Mononuclear cell (primary cell): ENCODE measurements at regions not wholly inside any gene's neighbourhood (a gene's known extent, or its start where the extent isn't known, plus 50 kb on each side); places are given as distances from the start of the nearest gene placed in this dataset.

Source experiments
- H3K27me3 ChIP-seq: 2 replicates; pipeline ENCODE4 v1.6.0; 2011; ENCODE audit warnings: low read length, control low read depth; ENCODE audit not compliant: insufficient read depth
- H3K4me1 ChIP-seq: 2 replicates; pipeline ENCODE4 v1.5.1; 2011; ENCODE audit warnings: mild to moderate bottlenecking, low read length, control low read depth; ENCODE audit not compliant: insufficient read depth
- H3K4me3 ChIP-seq: 2 replicates; pipeline ENCODE4 v1.5.1; 2011; ENCODE audit warnings: mild to moderate bottlenecking, low read length, moderate library complexity
- H3K9me3 ChIP-seq: 2 replicates; pipeline ENCODE4 v1.5.1; 2011; ENCODE audit warnings: low read depth, mild to moderate bottlenecking, control low read depth, low read length

DNA sequence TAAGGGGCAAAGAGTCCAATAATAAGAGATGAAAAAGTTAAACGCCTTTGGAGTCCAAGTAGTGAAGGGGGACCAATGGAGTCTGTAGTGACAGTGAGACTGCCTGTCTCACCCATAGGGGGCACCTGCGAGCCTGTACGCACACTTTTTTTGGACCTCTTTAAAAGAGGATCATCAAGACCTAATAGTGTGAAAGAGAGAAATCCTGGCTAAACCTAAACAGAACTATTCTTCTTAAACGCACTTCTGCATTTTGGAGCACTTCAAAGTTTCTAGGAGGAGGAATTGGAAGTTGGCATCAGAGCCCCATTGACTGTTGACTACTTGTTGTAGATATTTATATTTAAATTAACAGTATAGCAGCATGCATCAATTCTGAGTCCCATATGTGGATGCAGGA lies 636.1 kb upstream of the KLF4 start:
- Histone ChIP-seq H3K27me3 (no peaks in the 10 kb centered on the region), H3K4me1 (no peaks in the 10 kb centered on the region), H3K9me3 (no peaks in the 10 kb centered on the region), H3K4me3 (no peak overlapping the region)

DNA sequence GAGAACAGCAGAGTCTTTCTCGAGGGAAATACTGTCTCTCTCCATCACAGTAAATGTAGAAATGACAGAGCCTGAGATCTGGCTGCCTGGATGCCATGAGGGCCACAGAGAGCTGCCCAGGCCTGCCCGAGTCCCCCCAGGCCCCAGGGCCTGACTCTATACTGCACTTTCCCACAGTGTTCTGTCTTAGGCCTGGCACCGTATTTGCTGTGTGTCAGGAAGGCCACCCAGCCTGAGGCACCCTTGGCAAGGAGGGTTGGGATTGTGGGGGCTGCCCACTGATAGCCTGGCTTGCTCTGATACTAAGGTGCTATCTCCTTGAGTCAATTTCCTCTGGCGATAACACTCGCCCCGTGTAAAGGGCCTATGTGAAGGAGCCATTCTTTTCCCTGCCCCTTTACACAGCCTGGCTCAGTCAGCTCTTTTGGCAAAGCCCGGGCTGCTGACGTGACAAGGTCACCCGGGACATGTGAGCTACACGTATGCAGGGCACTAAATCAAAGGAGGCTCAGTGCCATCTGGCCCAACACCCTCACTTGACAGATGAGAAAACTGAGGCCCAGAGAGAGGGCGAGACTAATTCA lies 630.1 kb upstream of the KLF4 start:
- Histone ChIP-seq H3K4me1 (no peaks in the 10 kb centered on the region), H3K27me3 (no peaks in the 10 kb centered on the region), H3K9me3 (no peaks in the 10 kb centered on the region), H3K4me3 (no peak overlapping the region)

DNA sequence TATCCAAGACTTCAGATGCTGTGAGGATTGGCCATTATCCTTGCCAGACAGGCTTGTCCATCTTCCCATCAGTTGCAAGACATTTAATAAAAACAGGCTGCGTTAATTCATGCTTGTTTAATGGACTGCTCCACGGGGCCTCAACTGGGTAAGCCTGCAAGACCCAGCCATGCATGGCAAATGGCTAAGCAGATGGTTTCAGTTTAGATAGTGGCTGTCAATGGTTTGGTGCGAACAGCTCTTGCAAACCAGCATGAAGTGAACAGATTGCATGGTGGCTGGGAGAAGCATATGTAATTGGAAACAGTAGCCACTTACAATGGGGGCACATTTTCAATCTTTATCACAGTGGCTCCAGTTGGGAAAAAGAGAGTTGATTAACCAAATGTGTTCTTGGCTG lies 628.2 kb upstream of the KLF4 start:
- H3K27me3 ChIP-seq: no peaks in the 10 kb centered on the region
- H3K9me3 ChIP-seq: no peaks in the 10 kb centered on the region
- H3K4me1 ChIP-seq: peaks cover 9% of the 10 kb centered on the region
- no peak overlapping the region for H3K4me3 ChIP-seq

DNA sequence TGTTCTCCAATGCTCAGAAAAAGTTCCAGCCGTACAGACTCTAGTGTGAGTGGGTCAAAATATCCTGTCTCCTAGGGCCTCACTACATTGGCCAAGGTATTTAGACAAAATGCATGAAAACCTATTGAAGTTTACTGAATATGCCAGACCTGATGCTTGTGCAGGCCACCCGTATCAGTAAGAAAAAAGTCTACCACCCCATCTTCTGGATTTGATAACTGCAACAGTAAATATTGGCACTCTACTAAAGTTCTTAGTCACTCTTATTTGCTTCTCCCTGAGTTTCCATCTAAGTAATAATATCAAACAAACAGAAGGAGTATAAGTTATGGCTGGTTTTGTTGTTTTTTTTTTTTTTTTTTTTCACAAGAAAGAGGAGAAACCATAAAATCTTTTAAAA lies 627.7 kb upstream of the KLF4 start:
- Histone ChIP-seq H3K4me1 (peaks cover 9% of the 10 kb centered on the region), H3K4me3 (no peak overlapping the region), H3K27me3 (no peaks in the 10 kb centered on the region), H3K9me3 (no peaks in the 10 kb centered on the region)

DNA sequence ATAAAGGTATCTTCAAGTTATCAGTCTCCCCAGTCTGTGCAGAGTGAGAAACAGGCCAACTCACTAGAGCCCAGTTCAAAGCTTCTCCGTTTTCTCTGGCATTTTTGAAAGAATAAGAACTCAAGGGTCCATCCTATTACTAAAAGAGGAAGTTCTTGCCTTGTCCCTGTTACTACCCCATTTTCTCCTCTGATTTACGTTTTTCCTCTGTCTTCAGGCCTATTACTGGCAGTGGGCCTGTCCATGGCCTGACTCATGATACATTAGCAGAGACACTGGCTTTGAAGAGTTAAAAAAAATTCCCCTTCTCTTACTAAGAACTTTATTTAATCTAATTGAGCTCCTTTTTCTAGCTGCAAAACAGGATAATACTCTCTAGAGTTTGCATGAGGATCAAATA lies 624.0 kb upstream of the KLF4 start:
- H3K9me3 ChIP-seq: no peaks in the 10 kb centered on the region
- H3K4me1 ChIP-seq: peaks cover 9% of the 10 kb centered on the region
- H3K27me3 ChIP-seq: no peaks in the 10 kb centered on the region
- no peak overlapping the region for H3K4me3 ChIP-seq

DNA sequence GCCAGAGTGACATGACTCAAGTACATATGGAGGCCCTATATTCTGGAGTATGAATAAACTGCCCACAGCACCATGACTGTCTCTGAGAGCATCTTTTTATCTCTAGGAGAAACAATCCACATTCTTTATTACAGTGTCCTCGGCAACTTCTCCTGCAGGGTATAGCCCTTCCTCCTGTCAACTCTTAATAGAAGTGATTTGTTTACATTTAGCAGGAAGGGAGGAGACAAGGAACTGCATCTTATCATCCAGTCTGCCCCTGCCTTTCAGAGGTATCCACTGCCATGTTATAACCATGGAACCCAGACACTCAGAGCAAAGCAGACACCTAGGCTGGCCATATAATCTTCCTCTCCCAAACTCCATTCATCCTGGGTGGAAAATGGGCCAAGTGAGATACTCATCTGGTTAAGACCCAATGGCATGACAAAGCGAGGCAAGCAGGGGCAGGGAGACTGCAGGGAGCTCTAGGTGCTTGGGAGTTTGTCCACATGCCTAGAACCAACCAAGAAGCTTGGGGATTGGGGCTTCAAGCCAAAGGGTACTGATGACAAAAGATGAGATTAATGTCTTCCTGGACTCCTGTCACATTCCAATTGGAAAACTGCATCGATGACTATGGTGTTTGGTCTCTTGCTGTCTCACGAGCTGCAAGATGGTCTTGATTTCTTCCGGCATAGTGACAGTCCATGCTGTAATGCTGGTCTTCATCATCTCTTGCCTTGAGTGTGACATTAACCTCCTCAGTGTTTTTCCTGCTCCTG lies 620.5 kb upstream of the KLF4 start:
- H3K9me3 ChIP-seq: no peaks in the 10 kb centered on the region
- no peaks in the 10 kb centered on the region for H3K27me3 ChIP-seq
- H3K4me3 ChIP-seq: no peak overlapping the region
- H3K4me1 ChIP-seq: peaks cover 9% of the 10 kb centered on the region

DNA sequence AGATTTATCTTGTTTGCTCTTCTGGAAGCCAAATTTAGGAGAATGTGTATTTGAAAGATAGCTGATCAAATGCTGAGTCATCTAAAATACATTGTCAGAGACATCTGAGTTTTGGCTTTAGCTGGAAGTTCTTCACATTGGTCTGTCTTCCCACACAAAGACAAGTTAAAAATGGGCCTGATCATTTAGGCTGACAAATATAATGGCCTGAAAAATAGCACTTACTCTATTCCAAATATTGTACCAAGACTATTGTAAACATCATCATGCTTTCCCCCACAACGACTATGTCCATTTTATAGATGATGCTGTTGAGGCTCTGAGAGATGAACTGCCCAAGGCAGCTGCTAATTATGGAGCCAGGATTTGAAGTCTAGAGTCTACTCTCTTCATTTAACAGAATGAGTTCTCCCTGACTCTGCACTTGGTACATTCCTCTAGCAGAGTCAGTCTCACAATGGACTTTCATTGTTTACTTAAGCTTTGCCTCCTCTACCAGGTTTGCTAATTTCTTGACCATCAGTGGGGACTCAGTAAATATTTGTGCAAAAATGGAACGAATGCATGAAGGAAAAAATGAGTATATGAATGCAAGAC lies 619.4 kb upstream of the KLF4 start:
- Histone ChIP-seq H3K27me3 (no peaks in the 10 kb centered on the region), H3K4me1 (peaks cover 8% of the 10 kb centered on the region), H3K4me3 (no peak overlapping the region), H3K9me3 (no peaks in the 10 kb centered on the region)

DNA sequence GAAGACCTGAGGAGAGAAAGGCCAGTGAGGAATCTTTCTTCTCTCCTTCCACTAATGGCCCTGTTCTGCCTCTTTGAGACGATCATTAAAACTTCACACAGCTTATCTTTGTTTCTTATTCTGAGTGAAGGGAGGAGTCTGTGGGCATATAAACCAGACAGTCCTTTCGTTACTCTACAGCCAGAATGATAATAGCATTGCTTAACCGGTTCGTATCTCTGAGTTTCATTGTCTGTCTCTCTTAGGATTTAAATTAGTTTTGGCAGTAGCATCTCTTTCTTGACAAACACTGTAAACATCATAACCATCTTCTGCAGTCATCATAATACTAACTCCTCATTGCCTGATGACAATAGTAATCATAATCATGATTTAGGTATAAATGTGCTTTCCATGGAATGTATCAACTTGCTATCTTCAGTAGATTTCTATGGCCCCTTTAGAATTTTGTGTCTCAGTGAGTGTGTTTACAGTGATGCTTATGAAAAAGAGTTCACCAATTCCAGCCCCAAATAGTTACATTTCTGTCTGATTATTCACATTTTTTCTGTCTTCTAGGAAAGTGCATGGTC lies 618.8 kb upstream of the KLF4 start:
- Histone ChIP-seq H3K4me1 (peaks cover 2% of the 10 kb centered on the region), H3K9me3 (no peaks in the 10 kb centered on the region), H3K4me3 (no peak overlapping the region), H3K27me3 (no peaks in the 10 kb centered on the region)

DNA sequence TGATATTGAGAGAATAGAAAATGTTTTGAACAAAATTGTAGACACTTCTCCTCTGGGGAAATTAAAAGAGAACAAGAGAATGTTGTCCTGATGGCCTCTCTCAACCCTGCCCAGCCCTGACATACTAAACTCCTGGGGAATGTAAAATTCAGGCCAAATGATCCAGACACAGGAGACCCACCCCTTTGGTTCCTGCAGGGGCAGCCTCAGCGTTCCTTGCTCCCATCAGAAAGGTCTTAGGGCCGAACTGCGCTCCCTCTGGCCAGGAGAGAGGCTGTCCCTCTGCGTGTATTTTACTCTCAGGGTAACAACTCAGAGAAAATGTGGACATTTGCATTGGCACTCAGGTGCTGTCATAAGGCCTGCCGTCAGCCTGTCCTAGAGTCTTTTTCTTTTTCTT lies 616.3 kb upstream of the KLF4 start:
- Histone ChIP-seq H3K4me3 (no peak overlapping the region), H3K9me3 (no peaks in the 10 kb centered on the region), H3K4me1 (no peaks in the 10 kb centered on the region)

DNA sequence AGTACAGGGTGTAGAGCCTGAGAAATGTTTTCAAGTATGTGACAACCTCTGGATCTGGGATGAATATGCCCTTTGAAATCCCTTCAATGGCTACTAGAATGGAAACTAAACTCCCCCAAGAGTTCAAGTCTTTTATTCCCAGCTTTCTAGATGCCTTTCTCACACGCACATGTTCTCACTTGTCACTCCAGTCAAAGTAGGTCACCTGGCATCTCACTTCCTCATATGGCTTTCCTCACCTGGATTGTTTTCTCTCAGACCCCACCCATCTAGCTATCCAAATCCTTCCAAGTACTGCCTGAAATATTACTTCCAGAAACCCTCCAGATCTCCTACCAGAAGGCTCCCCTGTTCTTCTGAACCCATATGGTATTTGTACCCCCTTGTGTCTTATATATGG lies 615.4 kb upstream of the KLF4 start:
- no peak overlapping the region for H3K4me3 ChIP-seq
- H3K27me3 ChIP-seq: no peaks in the 10 kb centered on the region

More for the DNA sequence above, 616.3 kb upstream of the KLF4 start:
- no peaks in the 10 kb centered on the region for H3K27me3 ChIP-seq

DNA sequence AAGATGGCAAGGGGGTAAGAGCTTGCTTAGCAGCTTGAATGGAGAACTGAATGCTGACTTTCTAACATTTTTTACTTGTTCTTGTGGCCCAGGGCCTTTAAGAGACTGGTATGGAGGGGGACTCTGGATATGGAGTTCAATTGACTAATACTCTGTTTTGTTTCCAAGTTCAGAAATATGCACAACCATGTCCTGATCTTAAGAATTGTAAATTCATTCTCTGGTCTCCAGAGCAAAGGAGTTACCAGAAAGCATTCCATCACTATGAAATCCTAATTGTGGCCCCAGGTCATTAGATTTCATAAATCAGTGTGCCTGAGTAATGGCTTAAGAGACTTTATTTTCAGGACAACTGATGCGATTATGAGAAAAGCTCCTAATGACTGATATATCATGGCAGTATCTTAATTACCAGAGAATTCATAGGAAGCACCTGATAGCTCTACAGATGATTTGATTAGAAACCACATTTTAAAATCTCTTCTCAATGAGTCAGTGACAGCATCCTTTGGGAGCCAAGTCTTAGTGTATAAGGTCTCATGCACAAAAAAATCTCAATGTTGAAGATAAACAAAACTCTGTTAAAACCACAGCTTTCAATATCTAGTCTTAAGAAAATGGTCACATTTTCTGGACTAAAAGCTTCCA lies 613.6 kb upstream of the KLF4 start:
- H3K4me1 ChIP-seq: no peaks in the 10 kb centered on the region
- H3K27me3 ChIP-seq: no peaks in the 10 kb centered on the region
- H3K9me3 ChIP-seq: no peaks in the 10 kb centered on the region
- H3K4me3 ChIP-seq: no peak overlapping the region

More for the DNA sequence above, 615.4 kb upstream of the KLF4 start:
- H3K4me1 ChIP-seq: no peaks in the 10 kb centered on the region
- H3K9me3 ChIP-seq: no peaks in the 10 kb centered on the region

DNA sequence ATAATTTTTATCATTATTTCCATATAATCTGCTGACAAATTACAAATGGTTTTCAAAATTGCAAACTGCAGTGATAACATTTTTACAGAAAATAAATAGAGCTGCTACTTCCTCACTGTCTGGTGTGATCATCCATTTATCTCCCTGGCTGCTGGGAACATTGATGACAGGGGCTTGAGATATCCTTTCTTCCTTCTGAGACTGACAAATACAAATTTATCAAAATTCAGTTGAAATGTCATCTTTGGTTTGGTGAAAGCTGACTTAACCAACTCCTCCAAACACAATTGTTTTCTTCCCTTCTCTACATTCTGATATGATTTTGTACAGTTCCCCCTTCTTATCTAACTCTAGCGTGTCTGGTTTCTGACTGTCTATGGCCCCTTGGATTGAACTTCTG lies 611.8 kb upstream of the KLF4 start:
- no peaks in the 10 kb centered on the region for H3K27me3 ChIP-seq
- H3K9me3 ChIP-seq: no peaks in the 10 kb centered on the region

DNA sequence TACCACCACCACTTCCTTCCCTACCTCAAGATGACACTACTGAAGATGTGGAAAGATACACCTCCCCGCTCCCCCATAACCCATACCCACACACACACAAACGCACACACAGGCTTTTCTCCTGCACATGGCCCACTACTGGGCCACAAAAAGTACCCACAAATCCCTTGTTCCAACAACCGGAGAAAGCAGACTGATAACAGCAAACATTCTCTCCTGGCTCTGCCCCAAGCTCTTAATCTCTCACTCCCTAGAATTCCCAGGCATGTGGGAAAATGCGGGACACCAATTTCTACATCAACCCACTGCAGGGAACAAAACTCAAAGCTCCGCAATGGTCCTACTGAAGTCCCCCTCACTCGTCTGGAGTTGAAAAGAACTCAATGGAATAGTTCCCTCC lies 611.0 kb upstream of the KLF4 start:
- no peaks in the 10 kb centered on the region for H3K4me1 ChIP-seq

More for the DNA sequence above, 611.8 kb upstream of the KLF4 start:
- Histone ChIP-seq H3K4me3 (no peak overlapping the region), H3K4me1 (no peaks in the 10 kb centered on the region)

DNA sequence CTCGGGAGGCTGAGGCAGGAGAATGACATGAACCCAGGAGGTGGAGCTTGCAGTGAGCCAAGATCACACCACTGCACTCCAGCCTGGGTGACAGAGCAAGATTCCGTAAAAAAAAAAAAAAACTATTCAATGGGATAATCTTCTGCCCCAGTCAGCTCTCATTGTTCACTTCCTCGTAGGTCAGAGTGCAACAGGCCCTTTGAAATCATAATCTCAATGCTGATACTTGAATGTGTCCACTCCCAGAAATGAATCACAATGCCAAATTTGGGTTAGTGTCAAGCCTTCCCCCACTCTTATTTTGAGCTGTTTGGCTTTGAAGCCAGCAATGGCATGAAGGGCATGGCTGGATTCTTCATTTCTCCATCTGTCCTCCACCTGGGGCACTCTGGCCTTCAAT lies 610.3 kb upstream of the KLF4 start:
- no peaks in the 10 kb centered on the region for H3K4me1 ChIP-seq
- H3K9me3 ChIP-seq: no peaks in the 10 kb centered on the region
- no peak overlapping the region for H3K4me3 ChIP-seq
- no peaks in the 10 kb centered on the region for H3K27me3 ChIP-seq

More for the DNA sequence above, 611.0 kb upstream of the KLF4 start:
- no peak overlapping the region for H3K4me3 ChIP-seq
- H3K9me3 ChIP-seq: no peaks in the 10 kb centered on the region
- no peaks in the 10 kb centered on the region for H3K27me3 ChIP-seq

DNA sequence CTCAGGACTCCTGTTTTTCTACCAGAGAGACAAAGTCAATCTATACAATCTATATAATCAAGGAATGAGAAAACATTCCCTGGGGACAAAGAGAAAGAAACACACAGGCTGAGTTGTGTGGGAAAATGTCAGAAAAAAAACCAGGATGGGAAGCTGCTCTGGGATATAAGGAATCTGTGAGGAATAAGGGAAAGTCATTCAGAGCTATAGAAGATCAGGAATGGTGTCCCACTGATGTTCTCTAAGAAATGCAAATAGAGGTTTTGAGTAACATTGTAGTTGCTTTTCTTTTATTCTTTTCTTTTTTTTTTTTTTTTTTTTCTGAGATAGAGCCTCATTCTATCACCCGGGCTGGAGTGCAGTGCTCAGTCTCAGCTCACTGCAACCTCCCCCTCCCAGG lies 605.9 kb upstream of the KLF4 start:
- H3K4me1 ChIP-seq: no peaks in the 10 kb centered on the region
- H3K9me3 ChIP-seq: no peaks in the 10 kb centered on the region

More for the DNA sequence above, 605.9 kb upstream of the KLF4 start:
- Histone ChIP-seq H3K27me3 (no peaks in the 10 kb centered on the region), H3K4me3 (no peak overlapping the region)
